Stomach (tissue), 4 donors: ENCODE measurements at regions not wholly inside any gene's neighbourhood (a gene's known extent, or its start where the extent isn't known, plus 50 kb on each side); places are given as distances from the start of the nearest gene placed in this dataset.

Source experiments
- CTCF ChIP-seq, 7 experiments: fragments of 450-650 bp in 4 of 7; fragments of 200-600 bp in 3 of 7; sonication (generic) in 3 of 7; IDR thresholded peaks; one replicate each; pipeline ENCODE4 v1.5.1; 2016 to 2019; ENCODE audit warnings: antibody characterized with exemption in 7 of 7, control low read depth in 2 of 7, mild to moderate bottlenecking in 1 of 7
- EP300 ChIP-seq: sonication (generic); formaldehyde crosslinking; IDR thresholded peaks from one replicate; pipeline ENCODE4 v1.6.1; 2017; ENCODE audit warnings: antibody characterized with exemption
- POLR2A ChIP-seq, 4 donors: fragments of 450-650 bp; IDR thresholded peaks; one replicate each; pipeline ENCODE4 v1.6.1; 2016; ENCODE audit warnings: antibody characterized with exemption in 4 of 4, control low read depth in 2 of 4, mild to moderate bottlenecking in 1 of 4, moderate library complexity in 1 of 4
- POLR2AphosphoS5 ChIP-seq, 3 donors: sonication (generic); formaldehyde crosslinking; IDR thresholded peaks; one replicate each; pipeline ENCODE4 v1.6.1; 2016; ENCODE audit warnings: antibody characterized with exemption in 3 of 3

- no peak for TF ChIP-seq CTCF (IDR thresholded peaks at IDR 0.05)
- TF ChIP-seq POLR2AphosphoS5 (IDR thresholded peaks at IDR 0.05) = no peak
- TF ChIP-seq POLR2A (IDR thresholded peaks at IDR 0.05) = no peak
- no peak for TF ChIP-seq EP300
These were observed 192.6 kb downstream of the RAP2B start for GRCh38 chr3:153354641-153355040.
